ENCODE measurements at regions not wholly inside any gene's neighbourhood (a gene's known extent, or its start where the extent isn't known, plus 50 kb on each side); places are given as distances from the start of the nearest gene placed in this dataset.
A peak's percentile ranks its signal among the peaks of the same experiment; 100 is the strongest.

GRCh38 chr6:44062771-44063560, 64.3 kb downstream of the MRPL14 start:
- DNase-seq (ENCODE audit: low read depth): no peak

GRCh38 chr6:44062105-44062770, 65.0 kb downstream of the MRPL14 start:
- no peak for DNase-seq (ENCODE audit: low read depth)

DNA sequence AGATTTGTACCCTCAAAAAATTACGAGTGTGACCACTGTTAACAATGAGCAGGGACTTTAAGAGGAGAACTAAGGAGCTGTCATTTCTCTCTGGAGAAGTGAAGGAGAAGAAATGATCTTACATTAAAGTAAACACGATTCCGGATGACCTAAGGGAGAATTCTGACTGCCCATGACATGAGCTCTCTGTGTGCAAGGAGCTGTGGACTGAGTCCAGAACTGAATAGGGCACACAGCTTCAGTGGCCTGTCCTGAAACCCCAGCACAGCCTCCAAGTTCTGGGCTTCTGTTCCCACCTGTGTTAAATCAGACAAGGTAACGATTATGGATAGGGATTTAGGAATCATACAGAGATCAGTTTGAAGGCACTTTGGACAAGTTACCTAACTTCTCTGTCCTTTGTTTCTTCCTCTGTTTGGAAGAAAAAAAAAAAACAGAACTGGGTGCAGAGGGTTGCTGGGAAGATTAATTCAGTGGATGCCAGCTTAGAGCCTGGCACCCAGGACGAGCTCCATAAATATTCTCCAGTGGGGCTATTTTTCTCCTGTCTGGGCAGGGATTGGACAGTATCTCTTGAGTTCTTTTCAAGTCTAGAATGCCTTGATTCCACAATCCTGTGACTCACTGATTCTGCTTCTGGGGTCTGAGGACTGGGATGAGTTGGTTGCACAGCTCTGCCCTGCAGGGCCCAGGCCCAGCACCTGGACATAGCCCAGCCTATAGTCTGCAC, 65.7 kb downstream of the MRPL14 start:
- no peak for DNase-seq (ENCODE audit: low read depth)

DNA sequence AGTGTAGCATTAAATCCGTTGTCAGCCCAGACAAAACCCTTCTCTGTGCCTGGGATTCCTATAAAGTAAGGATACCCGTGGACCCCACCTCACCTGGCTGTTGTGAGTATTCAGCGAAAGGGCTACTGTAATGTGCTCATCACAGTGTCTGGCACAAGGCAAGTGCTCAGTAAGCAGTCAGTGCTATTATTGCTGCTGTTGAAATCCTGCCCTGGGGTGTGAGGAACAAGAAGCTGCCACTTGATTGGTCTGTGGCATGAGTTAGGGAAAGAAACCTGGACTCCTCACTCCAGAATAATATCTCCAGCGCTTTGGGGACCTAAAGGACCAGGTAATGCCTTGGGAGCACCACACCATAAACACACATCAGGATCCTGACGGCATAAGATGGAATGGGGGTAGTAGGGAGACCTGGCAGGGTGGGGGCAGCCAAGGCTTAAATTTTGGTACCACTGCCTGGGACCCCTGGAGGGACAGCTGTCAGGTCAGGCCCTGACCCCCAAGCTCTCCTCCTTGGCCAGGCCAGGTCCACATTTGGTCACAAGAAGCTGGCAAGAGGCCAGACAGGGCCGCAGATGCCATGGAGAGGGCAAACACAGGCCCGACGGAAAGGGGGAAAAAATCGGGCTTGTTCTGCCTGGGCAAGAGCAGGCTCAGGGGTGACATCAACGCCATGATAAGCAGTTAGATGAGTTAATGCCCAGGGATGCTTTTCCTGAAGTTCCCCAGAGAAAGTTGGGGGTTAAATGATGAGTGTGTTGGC, 66.5 kb downstream of the MRPL14 start:
- no peak for DNase-seq (ENCODE audit: low read depth)

DNA sequence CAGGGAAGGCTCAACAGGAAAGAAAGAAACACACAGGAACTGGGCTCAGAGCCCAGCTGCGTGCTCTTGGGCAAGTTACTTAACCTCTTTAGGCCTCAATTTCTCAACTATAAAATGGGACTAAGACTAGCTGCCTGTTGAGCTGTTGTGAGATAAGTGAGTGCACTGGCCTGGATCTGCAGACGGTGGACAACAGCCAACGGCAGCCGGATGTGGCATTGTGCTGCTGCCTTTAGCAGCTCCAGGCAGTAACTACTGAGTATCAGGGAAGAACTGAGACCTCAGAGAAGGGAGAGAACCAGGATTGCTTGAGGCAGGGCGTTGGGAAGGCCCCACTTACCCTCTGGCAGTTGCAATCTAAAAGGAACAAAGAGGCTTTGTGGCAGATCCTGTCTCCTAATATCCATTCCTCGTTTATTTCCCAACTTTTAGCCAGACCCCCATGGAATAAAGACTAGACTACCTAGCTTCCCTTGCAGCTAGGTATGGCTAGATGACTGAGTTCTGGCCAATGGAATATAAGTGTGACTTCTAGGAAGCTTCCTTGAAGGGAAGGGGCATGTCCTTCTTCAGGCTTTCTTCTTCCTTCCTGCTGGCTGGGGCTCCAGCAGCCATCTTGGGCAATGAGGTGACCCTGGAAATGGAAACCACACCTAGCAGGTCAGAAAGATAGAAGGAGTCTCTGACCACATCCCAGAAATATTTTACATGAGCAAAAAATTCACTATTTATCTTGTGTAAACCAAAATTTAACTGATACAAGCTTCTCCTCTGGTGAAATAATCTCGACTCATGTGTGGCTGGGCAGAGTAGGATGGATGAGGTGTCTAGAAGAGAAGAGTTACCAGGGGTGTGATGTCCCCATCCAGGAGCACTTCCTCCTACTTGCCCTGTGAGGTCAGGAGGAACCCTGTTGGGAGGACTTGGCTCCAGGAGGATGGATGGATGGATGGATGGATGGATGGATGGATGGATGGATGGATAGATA, 67.6 kb downstream of the MRPL14 start:
- DNase-seq (ENCODE audit: low read depth): no peak

DNA sequence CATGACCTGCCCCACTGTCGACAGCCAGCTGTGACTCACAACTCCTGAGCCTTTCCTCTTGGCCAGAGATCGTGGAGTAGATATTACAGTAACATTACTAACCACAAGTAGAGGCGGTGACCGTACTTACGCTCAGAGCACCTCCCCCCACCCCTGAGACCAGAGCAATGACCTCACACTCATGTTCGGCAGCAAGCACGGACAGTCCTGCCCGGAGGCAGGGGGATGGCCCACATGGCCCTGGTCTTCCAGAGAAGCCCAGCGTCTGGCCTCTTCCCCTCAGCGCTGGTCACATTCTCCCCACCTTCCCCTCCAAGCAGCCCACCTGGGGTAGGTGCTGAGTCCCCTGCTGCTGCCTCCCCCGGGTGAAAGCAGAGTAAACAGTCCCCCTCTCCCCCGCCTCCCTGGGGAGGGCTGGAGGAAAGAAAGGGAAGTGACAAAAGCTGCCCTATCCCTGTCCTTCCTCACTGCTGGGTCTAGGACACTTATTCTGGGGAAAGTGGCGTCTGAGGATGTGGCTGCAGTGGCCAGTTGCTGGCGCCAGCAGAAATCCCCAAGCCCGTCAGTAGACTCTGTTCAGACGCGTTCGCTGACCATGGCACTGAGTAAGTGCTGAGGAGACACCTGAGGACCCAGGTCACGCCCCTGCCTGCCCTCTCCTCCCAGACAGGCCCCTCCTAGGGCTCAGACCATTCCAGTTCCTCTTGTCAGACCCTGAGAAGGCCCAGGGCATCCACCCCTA, 68.5 kb downstream of the MRPL14 start:
- peak; percentile 98 for DNase-seq (ENCODE audit: low read depth)

DNA sequence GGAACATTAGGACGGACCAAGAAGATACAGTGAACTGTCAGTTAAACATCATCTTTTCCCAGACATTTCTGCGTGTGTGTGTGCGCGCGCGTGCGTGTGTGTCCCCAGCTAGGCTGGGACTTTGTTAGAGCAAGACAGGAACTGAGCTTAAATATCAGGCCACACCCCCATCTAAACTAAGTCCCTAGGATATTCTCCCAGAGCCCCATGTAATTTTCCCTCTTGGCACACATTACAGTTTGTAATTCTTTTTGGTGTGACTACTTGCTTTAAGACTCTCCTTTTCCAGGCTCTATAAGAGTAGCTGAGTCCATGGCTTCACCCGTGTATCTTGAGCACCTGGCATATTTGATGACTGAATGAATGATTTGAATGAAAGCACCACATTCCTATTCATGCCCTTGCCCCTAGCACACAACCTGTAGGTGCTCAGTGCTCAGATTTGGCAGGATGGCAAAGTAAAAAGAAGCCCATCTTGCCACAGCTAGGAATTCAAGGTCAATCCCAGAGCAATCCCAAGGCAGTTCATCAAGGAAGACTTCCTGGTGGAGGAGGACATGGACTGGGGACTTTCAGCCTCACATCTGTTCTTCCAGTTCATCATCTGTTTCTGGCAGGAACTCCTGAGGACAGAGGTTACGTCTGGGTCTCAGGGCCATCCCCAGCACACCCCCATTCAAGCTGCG, 69.2 kb downstream of the MRPL14 start:
- DNase-seq (ENCODE audit: low read depth): no peak

DNA sequence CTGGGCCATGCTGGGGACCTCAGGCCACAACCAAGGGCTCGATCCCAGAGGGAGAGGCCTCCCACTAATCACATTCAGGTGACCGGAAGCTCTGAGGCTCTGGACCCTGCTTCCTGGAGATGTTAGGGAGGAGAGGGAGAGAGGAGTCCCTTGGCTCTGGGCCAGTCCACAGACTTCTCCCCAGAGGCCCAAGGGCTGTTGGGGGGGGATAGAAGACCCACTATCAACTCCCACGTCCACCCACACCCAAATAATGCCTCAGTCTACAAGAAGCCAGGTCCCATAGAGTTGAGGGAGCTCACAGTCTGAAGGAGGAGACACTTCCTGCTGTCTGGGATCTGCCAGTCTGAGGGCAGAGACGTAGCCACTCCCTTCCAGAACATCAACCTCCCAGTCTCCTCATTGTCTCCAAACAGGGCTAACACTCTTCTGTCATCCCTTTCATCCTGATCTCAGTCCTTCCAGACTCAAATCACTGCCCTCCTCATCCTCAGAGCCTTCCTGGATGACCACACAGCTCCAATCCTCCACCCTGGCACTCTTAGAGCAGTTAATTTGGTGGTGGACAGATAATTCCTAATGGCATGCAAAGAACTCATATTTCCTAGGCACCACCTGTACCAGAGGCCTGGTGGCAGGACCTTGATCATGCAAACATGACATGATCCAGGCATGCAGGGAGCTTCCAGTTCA, 69.9 kb downstream of the MRPL14 start:
- no peak for DNase-seq (ENCODE audit: low read depth)

GRCh38 chr6:44056392-44057237, 70.6 kb downstream of the MRPL14 start:
- DNase-seq (ENCODE audit: low read depth): peak; percentile 71

- no peak for DNase-seq (ENCODE audit: low read depth)
Observed at GRCh38 chr6:44054721-44055559, 72.3 kb downstream of the MRPL14 start.

DNA sequence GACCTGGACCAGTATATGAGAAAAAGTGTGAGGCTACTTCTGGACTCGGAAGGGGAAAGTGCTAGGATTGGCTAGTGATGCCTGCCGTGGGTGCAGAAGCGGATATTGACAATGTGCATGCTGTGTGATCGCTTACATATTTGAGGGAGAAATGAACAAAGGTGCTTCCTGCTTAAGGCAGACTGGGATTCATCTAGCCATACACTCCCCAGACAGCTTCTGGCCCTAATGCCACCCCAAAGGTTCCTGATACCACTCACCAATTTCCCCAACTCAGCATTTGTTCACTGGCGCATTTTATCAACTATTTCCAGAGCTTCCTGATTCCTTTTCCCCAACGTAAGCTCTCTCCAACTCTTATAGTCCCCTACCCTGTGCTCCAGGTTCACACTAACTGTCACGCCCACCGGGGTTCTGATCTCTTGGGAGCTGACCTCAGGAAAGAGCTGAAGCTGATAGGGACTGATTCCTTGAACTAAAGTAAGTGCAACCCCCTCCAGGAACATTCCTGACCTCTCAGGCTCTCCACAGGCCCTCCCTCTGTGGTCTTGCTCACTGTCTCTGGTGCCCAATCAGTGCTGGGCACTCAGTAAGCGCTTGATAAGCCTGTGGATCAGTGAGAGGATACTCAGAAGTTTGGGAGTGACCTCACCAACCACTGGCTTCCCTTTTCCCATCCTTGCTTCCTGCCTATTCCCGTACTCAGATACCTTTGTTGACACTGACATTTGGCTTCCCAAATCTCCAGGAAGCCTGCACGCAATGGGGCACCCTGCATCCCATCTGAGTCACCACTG, 73.3 kb downstream of the MRPL14 start:
- DNase-seq (ENCODE audit: low read depth): no peak

- no peak for DNase-seq (ENCODE audit: low read depth)
Observed at GRCh38 chr6:44053106-44053756, 74.0 kb downstream of the MRPL14 start.

GRCh38 chr6:44052419-44053023, 74.7 kb downstream of the MRPL14 start:
- DNase-seq (ENCODE audit: low read depth): peak; percentile 75

- DNase-seq (ENCODE audit: low read depth): peak; percentile 60
Observed at GRCh38 chr6:44051515-44051914, 75.7 kb downstream of the MRPL14 start.

DNA sequence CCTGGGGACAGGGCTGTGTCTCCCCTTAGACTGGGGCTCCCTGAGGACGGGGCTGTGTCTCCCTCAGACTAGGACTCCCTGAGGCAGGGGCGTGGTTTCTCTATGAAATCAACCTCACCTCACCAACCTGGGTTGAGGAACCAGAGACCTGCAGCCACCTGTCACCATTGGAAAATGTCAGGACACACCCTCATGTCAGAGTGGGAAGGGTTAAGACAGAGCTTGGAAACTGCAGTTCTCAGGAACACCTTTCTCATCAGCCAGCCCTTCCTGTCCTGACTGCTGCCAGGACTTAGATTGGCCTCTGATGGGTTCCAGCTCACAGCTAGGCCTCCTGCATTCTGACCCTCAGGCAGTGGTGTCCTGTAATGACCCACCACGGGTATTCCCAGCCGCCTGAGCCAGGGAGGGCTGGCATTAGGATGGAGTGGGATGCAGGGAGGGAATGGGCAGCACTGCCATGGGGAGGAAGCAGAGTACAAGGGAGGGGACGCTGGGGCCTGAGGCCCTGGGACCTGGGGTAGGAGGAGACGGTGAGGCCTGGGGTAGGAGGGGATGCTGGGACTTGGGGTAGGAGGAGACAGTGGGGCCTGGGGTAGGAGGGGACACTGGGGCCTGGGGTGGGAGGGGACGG, 76.3 kb downstream of the MRPL14 start:
- DNase-seq (ENCODE audit: low read depth): no peak
